ENCODE measurements at regions not wholly inside any gene's neighbourhood (a gene's known extent, or its start where the extent isn't known, plus 50 kb on each side); places are given as distances from the start of the nearest gene placed in this dataset.

DNA sequence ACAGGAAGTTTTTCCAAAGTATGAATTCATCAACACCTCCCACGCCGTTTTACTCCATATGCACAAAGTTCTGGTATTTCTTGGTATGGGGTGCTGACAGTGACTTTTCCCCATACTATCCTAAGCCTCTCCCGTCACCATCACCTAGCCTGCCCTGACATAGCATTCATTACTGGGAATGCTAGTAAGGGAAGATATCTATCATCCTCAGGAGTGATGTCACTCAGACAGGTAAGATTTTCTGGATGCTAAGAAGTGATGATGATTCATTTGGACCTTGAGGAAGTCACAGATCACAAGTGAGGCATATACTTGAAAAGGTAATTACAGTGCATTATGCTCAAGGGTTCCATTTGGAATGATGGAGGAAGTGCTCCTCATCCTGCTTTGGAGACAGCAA lies 355.1 kb upstream of the STAC start:
- Histone ChIP-seq H3K36me3 (no peaks in the 10 kb centered on the region), H3K27me3 (no peaks in the 10 kb centered on the region), H3K4me1 (no peaks in the 10 kb centered on the region), H3K9me3 (no peaks in the 10 kb centered on the region), H3K27ac (no peak overlapping the region), H3K4me3 (no peak overlapping the region)
- DNase-seq (ENCODE audit: low spot score in 2 of 2) = no peak
- intact Hi-C loops (cut with DNase I) = no loop called here
- TF ChIP-seq, protein P1, sequence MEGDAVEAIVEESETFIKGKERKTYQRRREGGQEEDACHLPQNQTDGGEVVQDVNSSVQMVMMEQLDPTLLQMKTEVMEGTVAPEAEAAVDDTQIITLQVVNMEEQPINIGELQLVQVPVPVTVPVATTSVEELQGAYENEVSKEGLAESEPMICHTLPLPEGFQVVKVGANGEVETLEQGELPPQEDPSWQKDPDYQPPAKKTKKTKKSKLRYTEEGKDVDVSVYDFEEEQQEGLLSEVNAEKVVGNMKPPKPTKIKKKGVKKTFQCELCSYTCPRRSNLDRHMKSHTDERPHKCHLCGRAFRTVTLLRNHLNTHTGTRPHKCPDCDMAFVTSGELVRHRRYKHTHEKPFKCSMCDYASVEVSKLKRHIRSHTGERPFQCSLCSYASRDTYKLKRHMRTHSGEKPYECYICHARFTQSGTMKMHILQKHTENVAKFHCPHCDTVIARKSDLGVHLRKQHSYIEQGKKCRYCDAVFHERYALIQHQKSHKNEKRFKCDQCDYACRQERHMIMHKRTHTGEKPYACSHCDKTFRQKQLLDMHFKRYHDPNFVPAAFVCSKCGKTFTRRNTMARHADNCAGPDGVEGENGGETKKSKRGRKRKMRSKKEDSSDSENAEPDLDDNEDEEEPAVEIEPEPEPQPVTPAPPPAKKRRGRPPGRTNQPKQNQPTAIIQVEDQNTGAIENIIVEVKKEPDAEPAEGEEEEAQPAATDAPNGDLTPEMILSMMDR (IDR thresholded peaks at IDR 0.05) = no peak

DNA sequence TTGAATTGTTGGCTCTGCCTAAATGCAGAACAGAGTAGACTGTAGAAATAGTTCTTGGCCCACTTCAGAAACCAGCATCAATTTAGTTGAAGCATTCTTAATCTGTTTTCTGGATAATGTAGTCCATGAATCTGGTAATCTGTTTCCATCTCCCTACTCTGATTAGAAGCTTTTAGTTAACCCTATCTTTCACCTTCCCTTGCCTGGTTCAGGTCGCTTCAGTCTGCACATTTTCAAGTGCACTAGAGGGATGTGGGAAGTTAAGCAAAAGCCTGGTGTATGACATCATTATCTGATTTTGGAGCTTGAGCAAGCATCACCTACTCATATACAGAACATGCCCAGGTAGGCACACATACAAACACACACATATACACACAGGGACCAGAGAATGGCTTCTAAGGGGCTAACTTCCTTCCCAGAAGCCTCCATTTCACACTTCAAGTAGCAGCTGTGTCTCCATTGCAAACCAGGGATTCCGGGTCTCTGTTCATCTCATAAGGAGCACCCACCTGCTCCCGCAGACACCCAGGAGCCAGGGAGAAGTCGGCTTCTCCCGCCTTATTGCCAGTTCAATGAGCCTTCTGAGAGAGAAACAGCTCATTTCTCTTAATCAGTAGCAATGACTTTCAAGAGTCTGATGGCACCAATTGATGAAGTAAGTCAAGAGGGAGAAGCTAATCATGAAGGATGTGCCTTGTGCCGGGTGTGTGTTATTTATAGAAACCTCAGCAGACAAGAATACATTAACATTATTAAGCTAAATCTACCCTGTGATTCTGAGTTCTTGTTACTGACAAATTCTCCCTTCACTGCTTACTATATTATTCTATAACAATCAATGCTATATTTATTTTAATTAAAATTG lies 347.9 kb upstream of the STAC start:
- TF ChIP-seq, protein P1 (IDR thresholded peaks at IDR 0.05) = no peak
- intact Hi-C loops (cut with DNase I) = no loop called here
- no peaks in the 10 kb centered on the region for H3K36me3 ChIP-seq
- no peak for DNase-seq (ENCODE audit: low spot score in 2 of 2)
- H3K27ac ChIP-seq = no peak overlapping the region
- H3K27me3 ChIP-seq = no peaks in the 10 kb centered on the region
- H3K4me1 ChIP-seq = no peaks in the 10 kb centered on the region
- H3K4me3 ChIP-seq = no peak overlapping the region
- peaks cover 0 to 5% of the 10 kb centered on the region in 2 donors for H3K9me3 ChIP-seq

DNA sequence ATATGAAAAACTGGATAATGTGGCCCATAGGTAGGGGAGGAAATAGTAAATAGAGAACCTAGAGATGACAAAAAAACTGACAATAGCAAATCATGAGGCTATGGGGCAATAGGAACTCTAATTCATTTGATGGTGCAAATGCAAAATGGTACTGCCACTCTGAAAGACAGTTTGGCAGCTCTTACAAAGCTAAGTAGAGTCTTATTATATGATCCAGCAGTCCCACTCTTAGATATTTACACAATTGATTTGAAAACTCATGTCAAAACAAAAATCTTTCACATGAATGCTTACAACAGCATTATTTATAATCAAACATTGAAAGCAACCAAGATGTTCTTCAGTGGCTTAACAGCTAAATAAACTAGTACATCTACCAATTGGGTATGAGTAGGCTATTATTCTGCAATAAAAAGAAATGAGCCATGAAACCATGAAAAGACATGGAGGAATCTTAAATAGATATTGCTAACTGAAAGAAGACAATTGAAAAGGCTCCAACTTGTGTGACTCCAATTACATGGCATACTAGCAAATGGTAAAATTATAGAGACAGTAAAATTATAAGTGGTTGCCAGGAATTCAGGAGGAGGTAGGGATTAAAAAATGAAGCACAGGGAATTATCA lies 321.8 kb upstream of the STAC start:
- no peaks in the 10 kb centered on the region for H3K27me3 ChIP-seq
- H3K27ac ChIP-seq = no peak overlapping the region
- no peak overlapping the region for H3K4me3 ChIP-seq
- TF ChIP-seq, protein P1 (IDR thresholded peaks at IDR 0.05) = no peak
- H3K4me1 ChIP-seq = no peaks in the 10 kb centered on the region
- no peaks in the 10 kb centered on the region for H3K36me3 ChIP-seq
- intact Hi-C loops (cut with DNase I) = no loop called here
- H3K9me3 ChIP-seq = no peaks in the 10 kb centered on the region
- DNase-seq (ENCODE audit: low spot score in 2 of 2) = no peak

DNA sequence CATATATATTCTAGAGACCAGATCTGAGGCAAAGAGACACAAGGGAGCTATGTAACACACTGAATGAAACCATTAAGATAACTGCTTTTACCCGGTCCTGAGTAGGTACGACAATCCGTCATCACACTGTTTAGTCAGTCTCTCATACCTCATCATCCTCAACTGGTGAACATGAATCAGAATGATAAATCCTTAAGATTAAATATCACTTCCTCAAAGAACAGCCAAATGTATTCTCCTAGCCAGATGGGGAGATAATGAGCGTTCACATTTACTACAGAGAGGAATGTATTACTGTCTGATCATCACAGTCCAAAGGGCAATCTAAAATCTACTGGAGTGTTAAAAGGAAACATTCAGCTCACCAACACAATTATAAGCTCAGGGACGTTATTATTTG lies 319.4 kb upstream of the STAC start:
- Histone ChIP-seq H3K36me3 (no peaks in the 10 kb centered on the region), H3K4me3 (no peak overlapping the region), H3K9me3 (no peaks in the 10 kb centered on the region), H3K27ac (no peak overlapping the region), H3K4me1 (no peaks in the 10 kb centered on the region), H3K27me3 (no peaks in the 10 kb centered on the region)
- intact Hi-C loops (cut with DNase I) = no loop called here
- DNase-seq (ENCODE audit: low spot score in 2 of 2) = no peak
- TF ChIP-seq, protein P1 (IDR thresholded peaks at IDR 0.05) = no peak

DNA sequence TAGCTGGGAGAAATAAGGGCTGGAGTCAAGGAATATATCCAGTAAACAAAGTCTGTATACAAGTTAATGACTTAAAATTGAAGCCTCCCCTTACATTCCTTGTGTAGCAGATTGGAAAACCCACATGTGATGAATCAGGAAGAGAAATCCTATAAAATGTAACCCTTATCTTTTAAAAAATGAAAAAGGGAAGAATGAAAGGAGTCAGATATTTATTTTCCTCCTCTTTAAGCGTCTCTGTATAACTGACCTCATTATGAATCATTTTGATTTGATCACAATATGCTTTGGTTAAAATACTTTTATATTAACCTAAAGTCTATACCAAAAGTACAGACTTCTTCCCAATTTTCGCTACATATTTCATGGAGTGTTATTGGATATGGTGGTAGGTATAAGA lies 316.3 kb upstream of the STAC start:
- no peaks in the 10 kb centered on the region for H3K36me3 ChIP-seq
- H3K27ac ChIP-seq = no peak overlapping the region
- TF ChIP-seq, protein P1 (IDR thresholded peaks at IDR 0.05) = no peak
- H3K4me1 ChIP-seq = no peaks in the 10 kb centered on the region
- H3K9me3 ChIP-seq = no peaks in the 10 kb centered on the region
- no peak overlapping the region for H3K4me3 ChIP-seq
- H3K27me3 ChIP-seq = no peaks in the 10 kb centered on the region
- no peak for DNase-seq (ENCODE audit: low spot score in 2 of 2)
- intact Hi-C loops (cut with DNase I) = no loop called here
